ENCODE measurements at regions not wholly inside any gene's neighbourhood (a gene's known extent, or its start where the extent isn't known, plus 50 kb on each side); places are given as distances from the start of the nearest gene placed in this dataset.
A peak's percentile ranks its signal among the peaks of the same experiment; 100 is the strongest.

- Histone ChIP-seq H4K8ac (ENCODE audit: extremely low read depth, insufficient read depth, low read length) (no peak overlapping the region), H3K4ac (replicated peaks; ENCODE audit: insufficient read length, low read depth, low read length) (no peak overlapping the region), H3K36me3 (ENCODE audit: control insufficient read depth in 2 of 4, insufficient read depth in 4 of 4, low read length in 3 of 4) (no peaks in the 10 kb centered on the region), H3K9me3 (ENCODE audit: insufficient read depth in 2 of 2, low read depth in 1 of 2, low read length in 1 of 2) (no peaks in the 10 kb centered on the region), H2BK15ac (ENCODE audit: low read length) (no peak overlapping the region), H2BK5ac (ENCODE audit: low read depth, low read length) (no peak overlapping the region), H4K20me1 (replicated peaks in 1 of 2; ENCODE audit: control insufficient read depth in 1 of 2, insufficient read depth in 2 of 2, low read length in 2 of 2) (no peaks in the 10 kb centered on the region), H2BK120ac (replicated peaks; ENCODE audit: low read depth, low read length) (no peak overlapping the region), H3K27me3 (replicated peaks in 1 of 4; ENCODE audit: control insufficient read depth in 3 of 4, extremely low read depth in 1 of 4, insufficient read depth in 3 of 4, low read length in 3 of 4) (no peaks in the 10 kb centered on the region), H3K4me2 (ENCODE audit: insufficient read depth in 1 of 2, low read depth in 2 of 2, low read length in 2 of 2) (no peak overlapping the region), H3K4me3 (ENCODE audit: extremely low read depth in 1 of 4, insufficient read depth in 2 of 4, low read depth in 3 of 4, low read length in 4 of 4) (no peak overlapping the region), H3K9ac (replicated peaks in 1 of 4; ENCODE audit: extremely low read depth in 1 of 4, low read depth in 3 of 4, low read length in 3 of 4) (no peak overlapping the region), H2AK5ac (ENCODE audit: low read depth, low read length) (no peak overlapping the region), H3K79me1 (ENCODE audit: low read depth, low read length) (no peaks in the 10 kb centered on the region; the same call in 1 of the 2 replicates), H4K5ac (ENCODE audit: insufficient read length, low read depth, low read length) (no peak overlapping the region), H3K79me2 (ENCODE audit: control insufficient read depth in 1 of 2, insufficient read depth in 2 of 2, low read length in 2 of 2) (no peaks in the 10 kb centered on the region), H4K91ac (replicated peaks; ENCODE audit: insufficient read length, low read length) (no peak overlapping the region), H3K4me1 (replicated peaks in 1 of 4; ENCODE audit: control insufficient read depth in 3 of 4, insufficient read depth in 4 of 4, low read length in 3 of 4) (no peaks in the 10 kb centered on the region), H3K18ac (ENCODE audit: extremely low read depth, low read length) (no peak overlapping the region), H3K23ac (ENCODE audit: insufficient read length) (no peak overlapping the region), H3K14ac (ENCODE audit: insufficient read length) (no peak overlapping the region), H3K27ac (ENCODE audit: low read depth, low read length) (no peak overlapping the region), H2BK20ac (ENCODE audit: low read length) (no peak overlapping the region), H2AFZ (ENCODE audit: low read length) (0 out of 2 replicates have a peak overlapping the region, but pooled peaks have one; percentile 38), H2BK12ac (ENCODE audit: low read depth, low read length) (no peak overlapping the region), H3K23me2 (ENCODE audit: low read depth, low read length) (no peaks in the 10 kb centered on the region), H3K56ac (replicated peaks; ENCODE audit: insufficient read length, low read depth, low read length) (no peak overlapping the region)
- ChIA-PET POLR2A (ENCODE audit: partially characterized antibody) (interaction anchor here (1.4 kb wide), 1 partner anchor 17 kb away, joined by 3 read pairs; no protein-coding TSS in a partner anchor), CTCF (ENCODE audit: partially characterized antibody) (interaction anchor here (0.6 to 1.5 kb wide), 3 partner anchors 12 to 59 kb away, joined by 3 to 4 read pairs (median 4); no protein-coding TSS in a partner anchor)
- DNase-seq (ENCODE audit: low read depth in 1 of 2, low spot score in 2 of 2), result no peak
- no peak for FAIRE-seq
- no peak for TF ChIP-seq HDAC6 (IDR thresholded peaks at IDR 0.05; ENCODE audit: low read depth, low read length)
- no peak for TF ChIP-seq ATF3 (IDR thresholded peaks at IDR 0.05; ENCODE audit: insufficient read depth, low read depth, low read length)
- no peak for TF ChIP-seq JUN (IDR thresholded peaks at IDR 0.05; ENCODE audit: low read depth, low read length)
- TF ChIP-seq SP2 (IDR thresholded peaks at IDR 0.05; ENCODE audit: low read length), result no peak
- no peak for TF ChIP-seq SP1 (IDR thresholded peaks at IDR 0.05; ENCODE audit: low read depth, low read length)
- TF ChIP-seq SIRT6 (IDR thresholded peaks at IDR 0.05; ENCODE audit: low read length), result no peak
- TF ChIP-seq POLR2AphosphoS5 (IDR thresholded peaks at IDR 0.05; ENCODE audit: low read depth, low read length), result no peak
- WGBS, 2 experiments (ENCODE audit: extremely low coverage in 1 of 2, insufficient coverage in 1 of 2, insufficient read length in 1 of 2, insufficient replicate concordance in 2 of 2, low coverage in 1 of 2, low lambda C conversion rate in 2 of 2, missing lambda C conversion rate in 1 of 2), result 82% methylated on average over 4 of the region's 4 CpGs; no CpG with 5 or more reads in 1 of the 2 experiments
Measured at GRCh38 chr14:31962920-31963319, 114.2 kb upstream of the ARHGAP5 start.

Data from H1 (cell line).